ENCODE measurements at regions not wholly inside any gene's neighbourhood (a gene's known extent, or its start where the extent isn't known, plus 50 kb on each side); places are given as distances from the start of the nearest gene placed in this dataset.

DNA sequence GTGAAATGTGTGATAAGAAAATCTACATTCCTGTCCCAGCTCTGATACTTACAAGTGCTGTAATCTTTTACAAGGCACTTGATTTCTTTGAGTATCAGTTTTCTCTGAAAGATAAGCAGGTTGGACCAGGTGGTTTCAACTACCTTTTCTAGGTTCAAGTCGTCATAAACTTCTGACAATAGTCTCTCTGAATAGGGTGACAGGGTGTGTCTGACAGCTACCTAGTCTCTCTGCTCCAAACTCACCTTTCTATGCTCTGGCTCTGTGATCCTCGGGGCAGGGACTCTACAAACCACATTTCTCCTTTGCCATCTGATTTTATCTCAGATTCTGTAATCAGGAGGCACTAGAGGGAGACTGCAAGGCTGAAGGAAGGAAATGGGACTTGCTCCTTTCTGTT, 137.7 kb upstream of the SYT1 start:
- TF ChIP-seq, protein P1, sequence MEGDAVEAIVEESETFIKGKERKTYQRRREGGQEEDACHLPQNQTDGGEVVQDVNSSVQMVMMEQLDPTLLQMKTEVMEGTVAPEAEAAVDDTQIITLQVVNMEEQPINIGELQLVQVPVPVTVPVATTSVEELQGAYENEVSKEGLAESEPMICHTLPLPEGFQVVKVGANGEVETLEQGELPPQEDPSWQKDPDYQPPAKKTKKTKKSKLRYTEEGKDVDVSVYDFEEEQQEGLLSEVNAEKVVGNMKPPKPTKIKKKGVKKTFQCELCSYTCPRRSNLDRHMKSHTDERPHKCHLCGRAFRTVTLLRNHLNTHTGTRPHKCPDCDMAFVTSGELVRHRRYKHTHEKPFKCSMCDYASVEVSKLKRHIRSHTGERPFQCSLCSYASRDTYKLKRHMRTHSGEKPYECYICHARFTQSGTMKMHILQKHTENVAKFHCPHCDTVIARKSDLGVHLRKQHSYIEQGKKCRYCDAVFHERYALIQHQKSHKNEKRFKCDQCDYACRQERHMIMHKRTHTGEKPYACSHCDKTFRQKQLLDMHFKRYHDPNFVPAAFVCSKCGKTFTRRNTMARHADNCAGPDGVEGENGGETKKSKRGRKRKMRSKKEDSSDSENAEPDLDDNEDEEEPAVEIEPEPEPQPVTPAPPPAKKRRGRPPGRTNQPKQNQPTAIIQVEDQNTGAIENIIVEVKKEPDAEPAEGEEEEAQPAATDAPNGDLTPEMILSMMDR (IDR thresholded peaks at IDR 0.05) = no peak
- no peak for TF ChIP-seq EP300 (IDR thresholded peaks at IDR 0.05)
- no peak for TF ChIP-seq POLR2A (IDR thresholded peaks at IDR 0.05)
